ENCODE measurements at regions not wholly inside any gene's neighbourhood (a gene's known extent, or its start where the extent isn't known, plus 50 kb on each side); places are given as distances from the start of the nearest gene placed in this dataset.
"Not testable (repeated sequence)": the region's sequence is repeated elsewhere in the genome, so short reads cannot be mapped to it uniquely, and the experiment has no call there.

- DNase-seq (ENCODE audit: low read depth) = no peak
These were observed 220.0 kb upstream of the SEMA3C start for GRCh38 chr7:81138870-81139269.

GRCh38 chr7:81135324-81135723 lies 216.5 kb upstream of the SEMA3C start:
- DNase-seq (ENCODE audit: low read depth) = no peak

GRCh38 chr7:81128011-81128410 lies 209.2 kb upstream of the SEMA3C start:
- DNase-seq (ENCODE audit: low read depth) = no peak

GRCh38 chr7:81120803-81121202 lies 202.0 kb upstream of the SEMA3C start:
- no peak for DNase-seq (ENCODE audit: low read depth)

- no peak for DNase-seq (ENCODE audit: low read depth)
These were observed 201.3 kb upstream of the SEMA3C start for GRCh38 chr7:81120111-81120510.

- DNase-seq (ENCODE audit: low read depth) = no peak
These were observed 195.8 kb upstream of the SEMA3C start for GRCh38 chr7:81114633-81115032.

- DNase-seq (ENCODE audit: low read depth) = no peak
These were observed 193.9 kb upstream of the SEMA3C start for GRCh38 chr7:81112731-81113130.

- peak; percentile 4 for DNase-seq (ENCODE audit: low read depth)
These were observed 193.1 kb upstream of the SEMA3C start for GRCh38 chr7:81111781-81112540.

GRCh38 chr7:81111358-81111757 lies 192.5 kb upstream of the SEMA3C start:
- DNase-seq (ENCODE audit: low read depth) = no peak

- no peak for DNase-seq (ENCODE audit: low read depth)
These were observed 191.8 kb upstream of the SEMA3C start for GRCh38 chr7:81110673-81111072.

- DNase-seq (ENCODE audit: low read depth) = no peak
These were observed 179.4 kb upstream of the SEMA3C start for GRCh38 chr7:81098213-81098612.

- no peak for DNase-seq (ENCODE audit: low read depth)
These were observed 176.1 kb upstream of the SEMA3C start for GRCh38 chr7:81094952-81095351.

GRCh38 chr7:81081616-81082015 lies 162.8 kb upstream of the SEMA3C start:
- DNase-seq (ENCODE audit: low read depth) = no peak

GRCh38 chr7:81080553-81080952 lies 161.7 kb upstream of the SEMA3C start:
- DNase-seq (ENCODE audit: low read depth) = no peak

- DNase-seq (ENCODE audit: low read depth) = peak; percentile 86
These were observed 160.9 kb upstream of the SEMA3C start for GRCh38 chr7:81079746-81080145.

GRCh38 chr7:81075150-81075549 lies 156.3 kb upstream of the SEMA3C start:
- DNase-seq (ENCODE audit: low read depth) = no peak

GRCh38 chr7:81074406-81074805 lies 155.6 kb upstream of the SEMA3C start:
- no peak for DNase-seq (ENCODE audit: low read depth)

- DNase-seq (ENCODE audit: low read depth) = no peak
These were observed 155.0 kb upstream of the SEMA3C start for GRCh38 chr7:81073931-81074251.

GRCh38 chr7:81070956-81071355 lies 152.1 kb upstream of the SEMA3C start:
- no peak for DNase-seq (ENCODE audit: low read depth)

- DNase-seq (ENCODE audit: low read depth) = no peak
These were observed 147.9 kb upstream of the SEMA3C start for GRCh38 chr7:81066797-81067196.

GRCh38 chr7:81064426-81064825 lies 145.6 kb upstream of the SEMA3C start:
- DNase-seq (ENCODE audit: low read depth) = peak; percentile 67

GRCh38 chr7:81062755-81063154 lies 143.9 kb upstream of the SEMA3C start:
- no peak for DNase-seq (ENCODE audit: low read depth)

- DNase-seq (ENCODE audit: low read depth) = not testable (repeated sequence)
These were observed 138.6 kb upstream of the SEMA3C start for GRCh38 chr7:81057469-81057868.

GRCh38 chr7:81053623-81054022 lies 134.8 kb upstream of the SEMA3C start:
- no peak for DNase-seq (ENCODE audit: low read depth)

Data from forelimb muscle (tissue), 1 donor.